GM21390 (cell line): ENCODE measurements at regions not wholly inside any gene's neighbourhood (a gene's known extent, or its start where the extent isn't known, plus 50 kb on each side); places are given as distances from the start of the nearest gene placed in this dataset.

ENCODE experiments used
- ATAC-seq: cut with Tn5 transposase; IDR thresholded peaks from one replicate; pipeline ENCODE4 v1.9.1; 2021; ENCODE audit not compliant: unreplicated experiment

DNA sequence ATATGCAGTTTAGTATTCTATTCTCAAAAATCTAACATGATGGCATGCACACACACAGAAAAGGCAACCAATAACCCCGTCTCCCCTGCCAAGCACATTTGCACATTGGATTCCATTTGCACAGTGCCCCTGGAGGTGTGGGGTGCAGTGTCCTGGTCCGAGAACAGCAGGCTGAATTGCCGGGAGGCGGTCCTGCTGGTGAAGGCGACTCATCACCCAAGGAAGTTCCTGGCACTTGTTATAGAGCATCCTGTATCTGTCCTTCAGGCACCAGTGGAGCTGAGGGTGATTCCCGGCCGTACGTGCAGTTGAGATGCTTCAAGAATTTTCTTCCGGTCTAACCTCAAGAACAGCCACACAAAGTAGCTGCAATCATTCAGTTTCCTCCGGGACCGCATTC, 73.0 kb upstream of the RAB12 start:
- no peak for ATAC-seq

- no peak for ATAC-seq
Measured at GRCh38 chr18:8536922-8537321, 72.3 kb upstream of the RAB12 start.

GRCh38 chr18:8537400-8537799, 71.8 kb upstream of the RAB12 start:
- ATAC-seq = no peak

DNA sequence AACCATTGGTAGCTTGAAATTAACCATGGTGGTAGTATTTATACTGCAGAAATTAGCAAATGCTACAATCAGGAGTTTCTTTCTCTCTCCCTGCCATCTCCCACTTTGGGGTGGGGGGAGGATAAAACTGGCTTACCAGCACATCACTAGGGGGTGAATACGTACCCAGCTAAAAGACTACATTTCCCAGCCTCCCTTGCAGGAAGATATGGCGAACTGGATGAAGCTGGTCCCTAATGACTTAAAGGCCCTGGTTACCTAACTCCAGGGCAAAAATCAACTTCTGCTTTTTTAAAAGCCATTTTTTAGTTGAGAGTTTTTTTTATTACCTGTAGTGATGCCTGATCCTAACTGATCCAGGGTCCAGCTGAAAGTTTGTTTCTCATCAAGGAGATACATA, 70.3 kb upstream of the RAB12 start:
- no peak for ATAC-seq

GRCh38 chr18:8546677-8547076, 62.6 kb upstream of the RAB12 start:
- ATAC-seq = no peak

GRCh38 chr18:8548186-8548585, 61.1 kb upstream of the RAB12 start:
- ATAC-seq = no peak

DNA sequence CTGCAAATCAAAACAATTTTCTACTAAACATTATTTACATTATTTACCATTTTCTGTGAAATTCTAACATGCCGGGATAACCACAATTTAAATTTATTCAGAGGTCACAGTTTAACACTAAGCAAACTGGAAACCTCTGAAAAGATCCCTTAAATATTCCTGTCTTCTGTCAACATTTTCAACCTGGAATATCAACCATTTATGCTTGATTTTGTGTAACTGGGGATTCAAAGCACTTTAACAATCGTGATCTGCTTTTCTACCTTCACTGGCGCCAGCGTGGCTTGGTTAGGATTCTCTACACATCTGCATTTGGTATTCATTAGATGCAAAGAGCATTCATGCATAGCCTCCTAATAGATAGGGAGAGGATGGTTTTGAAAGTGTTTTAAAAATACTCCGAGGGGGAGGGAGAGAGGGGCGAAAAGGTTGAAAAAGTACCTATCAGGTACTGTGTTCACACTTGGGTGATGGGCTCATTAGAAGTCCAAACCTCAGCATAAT, 59.9 kb upstream of the RAB12 start:
- ATAC-seq = no peak

GRCh38 chr18:8552151-8552550, 57.1 kb upstream of the RAB12 start:
- no peak for ATAC-seq

- ATAC-seq = no peak
Measured at GRCh38 chr18:8554354-8554753, 54.9 kb upstream of the RAB12 start.

GRCh38 chr18:8556424-8556823, 52.8 kb upstream of the RAB12 start:
- no peak for ATAC-seq
